HG02943 (cell line): ENCODE measurements at regions not wholly inside any gene's neighbourhood (a gene's known extent, or its start where the extent isn't known, plus 50 kb on each side); places are given as distances from the start of the nearest gene placed in this dataset.

Source experiments
- ATAC-seq: cut with Tn5 transposase; IDR thresholded peaks from one replicate; pipeline ENCODE4 v1.9.1; 2021; ENCODE audit warnings: mild to moderate bottlenecking, low read depth, moderate library complexity; ENCODE audit not compliant: unreplicated experiment

DNA sequence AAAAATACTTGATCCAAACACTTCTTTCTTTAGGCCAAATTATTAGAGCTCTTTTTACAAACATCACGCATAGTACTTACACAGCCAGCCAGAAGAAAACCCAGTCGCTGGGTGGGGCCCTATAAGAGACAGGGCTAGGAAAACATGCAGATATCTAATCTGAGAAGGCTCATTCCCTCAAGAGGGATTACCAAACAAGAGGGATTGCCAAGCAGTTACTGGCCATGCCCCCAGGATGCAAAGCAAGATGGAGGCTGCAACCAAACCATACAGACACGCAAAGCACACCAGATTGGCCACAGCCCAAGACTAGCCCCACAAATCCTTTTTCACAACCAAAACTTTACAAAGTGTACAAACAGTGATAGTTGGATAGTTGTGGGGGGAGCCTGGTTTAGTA is 1235.4 kb upstream of the GJE1 start:
- no peak for ATAC-seq

DNA sequence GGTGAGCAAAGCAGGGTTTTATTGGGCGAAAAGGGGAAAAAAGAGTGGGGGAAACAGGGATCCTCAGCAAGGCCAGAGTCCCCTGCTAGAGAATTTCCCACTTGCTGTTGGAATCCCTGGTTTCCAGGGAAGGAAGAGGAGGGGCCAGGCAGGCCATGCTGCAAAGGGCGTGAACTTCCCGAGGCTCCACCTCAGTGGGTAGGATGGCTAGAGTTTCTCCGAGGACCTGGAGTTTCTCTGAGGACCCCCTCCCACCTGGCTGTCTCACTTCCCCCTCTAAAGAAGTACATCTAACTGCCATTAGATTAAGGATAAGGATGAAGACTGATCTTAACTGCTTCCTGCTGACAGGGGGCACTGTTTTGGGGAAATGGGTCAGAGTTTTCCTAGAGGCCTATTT is 1239.3 kb upstream of the GJE1 start:
- ATAC-seq = no peak

DNA sequence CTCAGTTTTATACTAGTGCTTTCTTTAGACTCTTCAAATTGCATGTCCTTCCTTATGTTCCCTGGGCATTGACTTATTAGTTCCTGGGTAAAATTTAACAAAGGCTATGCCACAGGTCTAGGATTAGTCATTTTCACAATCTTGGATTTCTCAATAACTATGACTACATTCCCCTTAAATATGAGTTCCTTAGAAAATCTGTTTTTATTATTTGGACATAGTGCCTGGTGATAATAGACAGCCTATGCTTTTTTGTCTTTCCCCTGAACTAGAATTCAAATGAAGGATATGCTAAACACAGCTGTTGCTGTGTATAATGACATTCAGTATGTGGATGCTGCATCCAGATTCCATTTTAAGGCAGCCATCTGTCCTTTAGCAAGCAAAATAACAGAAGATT is 1252.8 kb upstream of the GJE1 start:
- ATAC-seq = no peak

DNA sequence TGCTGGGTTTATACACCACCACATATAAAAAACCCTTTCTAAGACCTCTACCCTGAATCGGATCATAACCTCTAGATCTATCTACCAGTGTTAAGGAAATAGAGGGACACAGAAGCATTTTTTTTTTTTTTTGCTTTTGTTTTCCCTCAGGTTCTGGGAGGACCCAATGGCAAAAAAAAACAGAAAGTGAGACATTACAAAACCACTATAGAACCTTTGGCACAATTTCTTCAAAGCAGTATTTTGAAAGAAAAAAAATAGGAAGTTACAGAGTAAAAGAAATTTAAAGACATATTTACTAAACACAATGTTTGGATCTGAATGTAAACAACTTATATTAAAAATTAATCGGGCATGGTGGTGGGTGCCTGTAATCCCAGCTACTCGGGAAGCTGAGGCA is 1258.7 kb upstream of the GJE1 start:
- no peak for ATAC-seq

DNA sequence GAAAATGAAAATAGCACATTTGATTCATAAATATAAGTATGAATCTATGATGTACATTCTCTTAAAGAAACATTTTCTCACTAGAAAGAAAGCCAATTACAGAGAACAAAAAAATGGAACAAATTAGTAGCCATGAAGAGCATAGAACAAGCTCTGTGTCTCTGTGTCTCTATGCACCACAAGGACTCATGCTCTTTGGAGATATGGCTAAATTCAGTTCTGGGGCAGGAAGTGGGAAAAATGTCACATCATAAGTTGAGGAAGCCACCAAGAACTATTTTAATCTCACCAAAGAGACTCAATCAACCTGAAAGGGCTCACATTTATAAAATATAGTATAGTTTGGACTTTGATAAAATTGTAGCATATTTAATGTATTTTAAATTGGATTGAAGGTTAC is 1259.8 kb upstream of the GJE1 start:
- ATAC-seq = no peak

DNA sequence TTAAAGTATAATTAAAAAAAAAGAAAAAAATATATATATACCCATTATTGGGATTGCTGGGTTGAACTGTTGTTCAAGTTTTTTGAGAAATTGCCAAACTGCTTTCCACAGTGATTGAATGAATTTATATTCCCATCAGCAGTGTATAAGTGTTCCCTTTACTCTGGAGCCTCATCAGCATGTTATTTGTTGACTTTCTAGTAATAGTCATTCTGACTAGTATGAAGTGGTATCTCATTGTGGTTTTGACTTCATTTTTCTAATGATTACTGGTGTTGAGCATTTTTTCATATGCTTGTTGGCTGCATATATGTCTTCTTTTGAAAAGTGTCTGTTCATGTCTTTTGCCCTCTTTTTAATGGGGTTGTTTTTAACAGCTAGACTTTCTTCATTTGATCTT is 1260.8 kb upstream of the GJE1 start:
- ATAC-seq = no peak

DNA sequence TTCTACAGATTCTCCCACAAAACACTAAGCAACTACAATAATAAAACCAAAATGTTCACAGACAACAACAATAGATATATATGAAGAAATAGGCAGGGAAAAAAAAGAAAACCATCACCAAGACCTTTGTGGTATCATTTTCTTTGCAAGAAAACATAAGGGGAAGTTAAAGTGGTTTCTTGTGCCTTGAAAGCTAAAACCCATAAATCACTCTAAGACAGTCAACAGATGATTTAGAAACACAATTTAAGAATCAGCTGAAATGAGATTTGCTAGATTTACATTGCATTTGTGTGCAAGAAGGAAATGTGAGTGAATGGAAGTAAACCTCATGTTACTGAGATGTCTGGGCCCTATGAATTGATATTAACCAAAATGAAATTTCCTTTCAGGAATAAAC is 1265.4 kb upstream of the GJE1 start:
- ATAC-seq = no peak

DNA sequence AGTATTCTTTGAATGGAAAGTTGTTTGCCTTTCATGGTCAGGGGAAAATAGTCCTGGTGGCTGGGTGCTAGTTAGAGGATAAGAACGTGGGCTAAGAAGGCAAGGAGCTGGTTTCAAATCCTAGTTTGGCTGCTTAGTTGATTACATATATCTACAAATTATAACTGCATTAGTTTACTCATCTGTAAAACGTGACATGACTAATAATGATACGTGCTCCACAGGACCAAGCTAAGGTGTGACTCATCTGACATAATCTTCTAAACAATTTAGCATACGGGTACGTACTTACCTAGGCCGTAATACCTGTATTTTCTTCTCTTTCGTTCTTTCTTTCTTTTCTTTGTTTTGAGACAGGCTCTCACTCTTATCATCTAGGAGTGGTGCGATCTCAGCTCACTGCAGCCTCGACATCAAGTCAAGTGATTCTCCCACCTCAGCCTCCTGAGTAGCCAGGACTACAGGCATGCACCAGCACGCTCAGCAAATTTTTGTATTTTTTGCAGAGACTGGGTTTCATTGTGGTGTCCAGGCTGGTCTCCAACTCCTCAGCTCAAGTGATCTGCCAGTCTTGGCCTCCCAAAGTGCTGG is 1274.2 kb upstream of the GJE1 start:
- no peak for ATAC-seq

DNA sequence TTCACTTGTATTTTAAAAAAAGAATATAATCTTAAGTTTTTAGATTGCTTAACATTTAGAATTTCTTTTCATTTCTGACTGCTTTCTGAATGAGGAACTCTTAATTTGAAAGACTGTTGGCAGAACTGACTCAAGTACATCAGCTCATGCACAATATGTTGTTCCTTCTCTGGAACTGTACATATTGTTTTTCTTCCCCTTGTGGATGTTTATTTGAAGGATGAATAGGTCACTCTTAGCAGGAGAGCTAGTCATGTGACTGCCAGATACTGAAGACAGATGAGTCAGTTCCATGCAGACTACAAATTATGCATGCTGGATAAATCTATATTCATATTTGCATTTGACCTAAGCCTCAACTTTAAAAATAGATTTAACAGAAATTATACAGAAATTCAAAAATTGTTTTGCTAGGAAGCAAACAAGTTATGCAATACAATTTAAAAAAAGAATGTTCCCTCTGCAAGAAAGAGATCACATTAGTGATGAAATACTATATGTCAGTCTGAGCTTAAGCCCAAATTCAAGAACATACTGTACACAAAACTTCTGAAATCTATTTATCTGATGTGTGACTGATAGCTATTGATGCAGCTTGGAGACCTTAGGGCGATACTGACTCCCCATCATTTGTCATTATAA is 1274.9 kb upstream of the GJE1 start:
- no peak for ATAC-seq

DNA sequence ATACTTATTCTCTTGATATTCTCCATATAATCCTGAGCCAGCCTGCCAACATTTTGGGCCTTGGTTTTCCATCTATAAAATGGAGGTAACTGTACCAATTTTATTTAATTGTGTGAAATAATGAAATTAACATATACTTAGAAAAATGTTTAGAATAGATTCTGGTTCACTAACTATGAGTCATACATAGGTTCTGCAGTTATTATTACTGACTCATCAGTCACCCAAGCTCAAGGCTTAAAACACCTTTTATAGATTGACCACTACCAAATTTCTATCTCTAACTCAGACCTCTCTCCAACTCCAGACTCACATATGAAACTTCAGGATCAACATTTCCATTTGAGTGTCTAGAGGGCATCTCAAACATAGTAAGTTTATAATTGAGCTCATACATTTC is 1277.2 kb upstream of the GJE1 start:
- ATAC-seq = no peak

DNA sequence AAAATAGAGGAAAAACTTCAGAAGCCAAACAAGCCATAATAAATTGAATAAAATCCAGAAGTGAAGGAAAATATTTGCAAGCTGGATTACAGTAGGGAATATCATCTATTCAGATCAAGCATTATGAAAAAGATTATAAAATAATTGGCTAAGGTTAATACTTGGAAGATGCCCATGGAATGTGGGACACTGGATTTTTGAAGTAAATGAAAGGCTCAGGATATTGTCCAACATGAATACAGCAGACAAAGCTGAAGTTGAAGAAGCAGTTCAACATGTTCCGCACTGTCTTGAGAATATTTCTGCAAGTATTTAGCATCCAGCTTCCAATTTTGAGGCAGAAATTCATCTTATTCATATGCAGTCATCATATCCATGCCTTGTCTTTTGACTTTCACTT is 1278.4 kb upstream of the GJE1 start:
- no peak for ATAC-seq

DNA sequence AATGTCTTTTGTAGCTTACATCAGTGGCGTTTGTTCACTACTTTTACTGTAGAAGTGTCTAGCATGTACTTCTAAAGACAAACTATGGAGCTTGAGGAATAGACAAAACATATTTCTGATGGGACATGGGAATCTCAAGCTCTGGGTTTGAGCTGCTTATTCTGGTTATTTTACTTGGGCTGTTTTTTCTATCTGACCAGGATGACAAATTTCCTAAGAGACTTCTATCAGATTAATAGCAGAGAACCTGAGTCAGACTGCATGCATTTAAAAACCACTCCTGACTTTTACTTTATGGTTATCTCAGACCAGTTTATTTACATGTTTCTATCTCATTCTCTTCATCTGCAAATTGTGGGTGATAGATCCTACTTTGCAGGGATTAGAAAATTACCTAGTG is 1282.3 kb upstream of the GJE1 start:
- ATAC-seq = no peak

DNA sequence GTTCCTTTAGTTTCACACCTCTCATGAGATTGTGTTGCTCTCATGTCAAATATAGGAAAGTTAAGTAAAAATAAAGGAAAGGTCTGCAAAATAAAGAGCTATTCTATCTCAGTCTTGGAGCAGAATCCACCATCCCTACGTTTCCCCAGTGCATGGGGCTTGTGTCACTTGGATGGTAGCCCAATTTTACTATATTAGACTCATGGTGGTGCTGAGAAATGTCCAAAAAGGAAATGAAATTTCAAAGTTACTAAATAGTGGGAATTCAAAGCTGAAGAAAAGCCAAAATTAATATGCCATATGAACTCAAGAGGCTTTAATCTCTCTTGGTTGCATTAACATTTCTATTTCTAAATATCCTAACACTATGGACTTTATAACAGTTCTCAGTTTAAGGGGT is 1283.3 kb upstream of the GJE1 start:
- no peak for ATAC-seq

DNA sequence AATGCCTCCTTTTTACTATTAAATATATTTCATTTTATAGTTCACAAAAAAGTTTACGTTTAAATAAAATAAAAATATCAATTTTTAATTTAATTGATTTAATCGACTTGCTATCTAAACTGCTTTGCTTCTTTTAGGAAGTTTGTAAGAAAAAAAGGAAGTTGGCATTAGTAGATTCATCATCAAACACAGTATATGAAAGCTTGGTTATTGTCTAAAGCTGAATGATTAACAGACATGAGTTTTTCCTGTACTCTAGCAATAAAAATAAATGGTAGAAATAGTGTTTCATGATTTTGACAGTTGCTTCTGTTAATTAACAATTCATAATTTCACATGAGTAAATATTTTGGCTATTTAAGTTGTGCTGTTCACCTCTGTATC is 1285.5 kb upstream of the GJE1 start:
- ATAC-seq = no peak

DNA sequence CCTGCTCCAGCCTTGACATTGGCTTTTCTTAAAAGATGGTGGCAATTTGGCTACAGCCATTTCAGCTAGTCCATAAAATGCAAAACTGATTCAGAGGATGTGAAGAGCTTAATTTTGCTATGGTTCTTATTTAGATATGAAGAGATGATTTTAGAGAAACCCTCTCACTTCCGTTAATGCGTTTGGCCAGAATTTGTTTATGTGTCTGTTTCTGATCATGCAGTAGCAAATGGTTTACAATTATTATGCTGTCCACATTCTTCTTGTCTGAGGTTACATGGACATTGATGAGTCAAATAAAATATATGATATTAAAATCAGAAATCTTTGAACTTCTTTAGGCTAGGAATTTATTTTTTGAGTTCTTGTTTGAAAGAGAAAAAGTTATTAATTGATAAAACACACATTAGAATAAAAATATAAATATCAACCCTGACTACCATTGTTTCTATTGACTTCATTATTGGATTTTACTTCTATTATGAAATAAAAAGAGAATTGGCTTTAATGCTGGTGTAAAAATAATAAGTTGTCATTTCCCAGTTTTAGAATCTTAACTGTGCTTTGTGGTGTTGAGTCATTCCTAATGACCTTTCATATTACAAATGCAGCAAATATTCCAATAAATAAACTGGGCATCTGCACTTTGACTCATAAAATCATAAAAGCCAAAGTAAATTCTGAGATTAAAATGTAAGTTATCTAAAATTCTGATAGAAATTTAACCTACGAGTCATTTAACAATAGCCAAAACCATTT is 1286.0 kb upstream of the GJE1 start:
- no peak for ATAC-seq

DNA sequence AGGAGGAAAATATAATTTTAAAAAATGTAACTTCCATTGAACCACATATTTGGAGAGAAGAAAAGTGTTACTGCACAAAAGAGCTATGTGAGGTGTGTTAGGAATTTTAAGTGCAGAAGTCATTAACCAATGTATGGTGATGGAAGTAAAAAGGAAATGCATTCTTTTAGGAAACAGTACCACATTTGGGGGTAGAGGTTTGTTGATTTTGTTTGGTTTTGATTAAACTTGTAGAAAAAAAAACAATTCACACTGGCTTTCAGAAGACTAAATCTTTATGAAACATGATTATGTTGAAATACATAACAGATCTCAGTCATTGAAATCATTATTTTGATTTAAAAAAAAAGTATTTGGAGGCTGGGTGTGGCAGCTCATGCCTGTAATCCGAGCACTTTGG is 1287.0 kb upstream of the GJE1 start:
- ATAC-seq = no peak

DNA sequence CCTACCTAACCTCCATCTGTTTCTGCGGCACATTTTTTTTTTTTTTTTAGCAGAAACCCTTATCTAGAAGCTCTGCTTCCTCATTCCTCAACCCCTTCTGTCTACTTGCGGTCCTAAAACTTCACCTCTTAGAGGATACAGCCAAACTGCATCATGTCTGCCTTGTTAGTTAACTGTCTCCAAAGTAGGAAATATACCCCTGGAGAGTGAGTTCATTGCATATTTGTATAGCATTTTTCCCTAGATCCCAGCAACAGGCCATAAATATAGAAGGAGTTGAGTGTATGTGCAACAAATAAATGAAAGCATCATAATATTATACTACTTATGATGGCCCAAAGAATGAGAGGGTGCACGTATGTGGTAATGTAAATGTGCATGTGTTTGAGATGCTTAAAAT is 1288.6 kb upstream of the GJE1 start:
- ATAC-seq = no peak

DNA sequence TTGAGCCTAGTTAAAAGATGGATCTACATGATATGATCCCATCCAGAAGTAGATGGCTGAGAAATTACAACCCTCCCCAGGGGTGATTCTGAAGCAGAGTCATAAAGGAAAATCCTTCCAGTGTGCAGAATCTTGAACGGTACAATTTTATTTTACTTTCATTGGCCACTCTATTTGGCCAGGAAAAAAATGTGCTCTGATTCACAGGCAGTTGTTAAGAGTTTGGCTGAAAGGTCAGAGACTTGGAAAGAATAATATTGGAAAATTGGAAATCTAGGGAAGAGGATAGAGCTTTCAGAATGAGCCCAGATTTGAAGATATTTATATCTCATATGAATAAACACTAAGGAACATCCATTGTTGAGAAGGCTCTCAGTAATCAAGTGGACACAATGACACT is 1299.3 kb upstream of the GJE1 start:
- ATAC-seq = no peak

DNA sequence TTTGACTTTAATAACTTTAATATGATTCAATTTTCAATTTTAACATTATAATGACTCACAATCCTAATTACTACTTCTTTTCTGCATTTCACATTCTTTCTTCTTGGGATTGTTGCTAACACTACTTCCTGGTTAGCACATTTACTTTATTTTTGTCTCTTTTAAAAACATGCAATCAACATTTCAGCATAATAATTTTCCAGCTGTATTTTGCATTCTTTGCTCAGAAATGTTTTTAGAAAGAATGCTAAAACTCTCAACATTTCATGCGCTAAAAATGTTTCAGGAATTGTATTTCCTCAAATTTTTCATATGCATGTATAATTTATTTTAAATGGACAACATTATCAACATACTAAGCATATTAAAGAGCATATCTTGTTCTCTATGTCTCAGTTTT is 1302.1 kb upstream of the GJE1 start:
- ATAC-seq = no peak

DNA sequence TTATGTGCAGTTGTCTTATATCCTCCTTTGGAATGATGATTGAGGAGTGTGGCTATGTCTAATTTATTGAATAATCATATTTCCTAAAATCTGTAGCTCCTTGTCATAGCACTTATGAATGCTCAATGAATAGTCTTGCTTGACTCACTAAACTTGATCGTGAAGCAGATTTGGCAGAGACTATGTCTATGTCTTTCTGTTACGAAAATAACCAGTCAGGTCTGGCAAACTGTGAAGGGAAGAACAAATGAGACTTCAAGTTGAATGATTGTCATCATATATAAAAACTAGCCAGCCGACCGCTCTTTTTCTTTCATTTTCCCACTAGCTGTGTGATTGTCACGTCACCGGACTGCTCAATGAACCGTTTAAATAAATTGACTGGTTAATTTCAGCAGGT is 1303.9 kb upstream of the GJE1 start:
- no peak for ATAC-seq

DNA sequence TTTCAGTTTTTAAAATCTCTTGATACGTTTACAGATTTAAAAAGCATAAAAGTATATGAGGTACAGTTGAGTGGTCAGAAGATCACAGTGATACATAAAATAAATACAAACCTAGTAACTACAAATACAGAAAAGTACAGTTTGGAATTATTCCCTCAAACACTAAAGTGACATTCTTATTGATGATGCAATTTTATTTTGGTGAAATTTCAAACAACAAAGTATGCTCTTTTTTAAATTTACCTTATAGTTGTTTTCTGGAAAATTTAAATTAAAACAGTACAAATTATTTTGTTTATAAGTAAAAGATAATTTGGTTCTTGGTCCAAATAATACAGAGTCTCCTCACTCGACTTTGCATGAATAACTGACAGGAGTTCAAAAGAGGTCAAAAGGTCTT is 1305.1 kb upstream of the GJE1 start:
- no peak for ATAC-seq

DNA sequence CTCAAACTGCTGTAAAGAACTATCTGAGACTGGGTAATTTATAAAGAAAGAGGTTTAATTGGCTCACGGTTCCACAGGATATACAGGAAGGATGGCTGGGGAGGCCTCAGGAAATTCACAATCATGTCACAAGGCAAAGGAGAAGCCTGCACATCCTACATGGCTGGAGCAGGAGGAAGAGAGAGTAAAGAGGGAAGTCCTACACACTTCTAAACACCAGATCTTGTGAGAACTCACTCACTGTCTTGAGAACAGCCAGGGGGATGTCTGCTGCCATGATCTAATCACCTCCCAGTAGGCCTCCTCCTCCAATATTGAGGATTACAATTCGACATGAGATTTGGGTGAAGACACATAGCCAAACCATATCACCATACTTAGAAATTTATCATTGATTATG is 1307.0 kb upstream of the GJE1 start:
- ATAC-seq = no peak
